Stimulated activated naive CD4-positive, alpha-beta T cell (primary cell): ENCODE measurements at regions not wholly inside any gene's neighbourhood (a gene's known extent, or its start where the extent isn't known, plus 50 kb on each side); places are given as distances from the start of the nearest gene placed in this dataset.
"Not testable (repeated sequence)": the region's sequence is repeated elsewhere in the genome, so short reads cannot be mapped to it uniquely, and the experiment has no call there.

Experiments
- DNase-seq, 6 experiments: peaks; one replicate each; lab custom pipeline; 2025; lab: John Stamatoyannopoulos, UW

- DNase-seq: not testable (repeated sequence)
Observed at GRCh38 chr6:91052473-91053450, 465.9 kb upstream of the MAP3K7 start.

DNA sequence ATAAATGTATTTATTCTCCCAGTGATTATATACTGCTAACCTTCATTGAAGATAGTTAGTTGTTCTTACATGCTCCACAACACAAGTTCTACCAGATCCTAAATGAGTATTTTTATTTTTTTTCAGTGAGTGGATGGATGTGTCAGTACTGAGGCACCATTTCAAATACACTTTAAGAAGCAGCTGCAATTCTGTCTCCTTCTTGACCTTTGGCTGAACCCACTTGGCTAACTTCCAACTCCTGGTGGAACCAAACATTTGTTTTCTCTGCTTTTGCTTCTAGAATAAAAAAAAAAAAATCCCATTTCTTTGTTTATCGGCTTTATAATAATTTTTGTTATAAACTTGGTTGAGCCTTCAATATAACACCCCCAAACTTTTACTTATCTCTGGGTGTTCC, 458.3 kb upstream of the MAP3K7 start:
- no peak for DNase-seq

GRCh38 chr6:91043751-91044150, 456.9 kb upstream of the MAP3K7 start:
- DNase-seq: no peak

DNA sequence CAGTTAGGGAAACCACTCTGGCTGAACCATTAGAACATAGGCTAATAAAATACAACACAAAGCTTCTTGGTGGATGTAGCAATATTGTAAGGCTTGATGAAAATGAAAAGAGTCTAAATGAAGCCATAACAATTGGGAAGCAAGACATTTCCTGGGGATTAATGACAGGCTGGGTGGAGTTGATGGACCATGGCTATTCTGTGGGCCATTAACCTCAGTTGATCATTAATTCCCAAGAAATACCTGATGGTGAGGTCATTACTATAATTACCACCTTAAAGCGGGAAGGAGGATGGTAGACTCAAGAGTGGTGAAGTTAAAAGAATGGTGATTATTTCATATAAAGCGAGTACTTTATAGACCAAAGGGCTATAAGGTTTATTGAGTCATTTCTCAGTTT, 455.8 kb upstream of the MAP3K7 start:
- no peak for DNase-seq

- no peak for DNase-seq
Observed at GRCh38 chr6:91033964-91034363, 447.1 kb upstream of the MAP3K7 start.

DNA sequence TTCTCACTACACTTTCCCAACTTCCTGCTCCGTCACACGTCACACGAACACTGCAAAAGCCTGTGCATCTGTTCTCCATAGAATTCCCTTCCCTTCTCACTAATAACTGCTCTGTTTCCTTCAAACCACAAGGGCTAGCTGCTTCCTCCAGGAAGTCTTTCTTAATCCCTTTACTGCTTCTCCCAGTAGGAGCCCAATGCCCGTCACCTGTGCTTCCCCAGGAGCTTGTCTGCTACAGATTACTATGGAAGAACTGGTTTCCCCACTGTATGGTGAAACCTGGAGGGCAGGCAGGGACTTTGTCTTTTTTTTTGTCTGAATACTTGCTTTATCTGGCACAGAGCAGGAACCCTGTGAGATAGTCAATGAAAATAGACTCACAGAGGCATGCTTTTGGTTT, 444.7 kb upstream of the MAP3K7 start:
- no peak for DNase-seq

DNA sequence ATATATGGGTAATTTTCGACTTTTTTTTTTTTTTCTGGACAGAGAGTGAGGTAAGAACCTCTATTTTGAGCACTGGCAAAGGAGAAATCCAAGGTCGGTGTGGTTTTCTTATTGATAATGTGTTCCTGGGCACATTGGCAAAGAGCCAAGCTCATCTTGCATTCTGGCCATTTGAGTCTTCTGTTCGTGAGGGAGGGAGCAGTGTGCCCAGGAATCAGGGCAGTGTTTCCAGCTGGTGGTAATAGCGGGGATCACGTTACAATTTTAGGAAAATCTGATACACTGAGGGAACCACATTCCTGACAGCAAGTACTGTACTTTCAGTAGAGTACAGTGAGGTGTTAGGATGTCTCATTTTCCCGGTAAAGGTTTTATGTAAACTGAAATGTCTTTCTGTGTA, 442.3 kb upstream of the MAP3K7 start:
- DNase-seq: no peak

- no peak for DNase-seq
Observed at GRCh38 chr6:91023529-91023928, 436.7 kb upstream of the MAP3K7 start.

- no peak for DNase-seq
Observed at GRCh38 chr6:91020744-91021143, 433.9 kb upstream of the MAP3K7 start.

DNA sequence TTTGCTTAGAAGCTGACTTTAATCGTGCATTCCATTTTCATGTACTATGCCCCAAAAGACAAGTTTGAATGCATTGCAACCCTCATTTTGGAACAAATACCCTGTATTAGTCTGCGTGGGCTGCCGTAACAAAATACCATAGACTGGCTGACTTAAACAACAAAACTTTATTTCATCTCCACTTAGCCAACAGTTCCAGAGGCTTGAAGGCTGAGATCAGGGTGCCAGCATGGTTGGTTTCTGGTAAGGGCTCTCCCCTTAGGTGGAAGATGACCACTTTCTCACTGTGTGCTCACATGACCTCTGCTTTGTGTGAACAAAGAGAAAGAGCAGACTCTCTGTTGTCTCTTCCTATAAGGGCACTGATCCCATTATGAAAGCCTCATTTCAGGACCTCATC, 431.7 kb upstream of the MAP3K7 start:
- no peak for DNase-seq

DNA sequence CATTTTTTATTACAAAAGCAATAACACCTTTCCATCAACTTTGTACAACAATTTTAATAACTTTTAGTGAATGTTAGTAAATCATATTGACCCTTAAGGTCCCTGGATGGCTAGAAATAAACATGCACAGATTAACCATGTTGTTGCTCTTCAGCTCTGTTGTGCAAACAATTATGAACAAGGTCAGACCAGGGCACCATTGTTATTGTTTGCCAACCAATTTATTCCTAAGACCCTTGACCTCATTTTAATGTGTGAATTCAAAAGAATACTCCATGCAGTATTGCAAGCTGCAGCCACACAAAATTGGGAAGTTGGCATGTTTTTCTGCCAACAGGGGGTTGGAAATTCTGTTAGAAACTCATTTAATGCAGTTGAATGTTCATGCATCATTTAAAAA, 426.6 kb upstream of the MAP3K7 start:
- DNase-seq: no peak

DNA sequence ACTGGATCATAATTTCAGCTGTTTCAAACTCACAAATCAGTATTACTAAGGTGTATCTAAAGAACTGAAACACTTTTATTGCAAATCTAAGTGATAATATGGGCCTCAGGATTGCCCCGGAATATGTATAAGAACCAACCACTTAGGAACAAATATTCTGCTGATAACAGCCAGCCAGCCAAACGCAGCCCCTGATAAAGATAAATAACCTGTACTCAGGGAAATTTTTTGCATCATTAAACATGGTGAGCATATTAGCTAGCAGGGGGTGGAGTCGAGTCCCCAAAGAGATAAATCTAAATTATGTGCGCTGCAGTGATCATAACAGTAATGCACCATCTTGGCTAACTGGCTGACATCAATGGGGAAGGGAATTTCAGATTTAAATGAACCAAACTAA, 410.2 kb upstream of the MAP3K7 start:
- no peak for DNase-seq

DNA sequence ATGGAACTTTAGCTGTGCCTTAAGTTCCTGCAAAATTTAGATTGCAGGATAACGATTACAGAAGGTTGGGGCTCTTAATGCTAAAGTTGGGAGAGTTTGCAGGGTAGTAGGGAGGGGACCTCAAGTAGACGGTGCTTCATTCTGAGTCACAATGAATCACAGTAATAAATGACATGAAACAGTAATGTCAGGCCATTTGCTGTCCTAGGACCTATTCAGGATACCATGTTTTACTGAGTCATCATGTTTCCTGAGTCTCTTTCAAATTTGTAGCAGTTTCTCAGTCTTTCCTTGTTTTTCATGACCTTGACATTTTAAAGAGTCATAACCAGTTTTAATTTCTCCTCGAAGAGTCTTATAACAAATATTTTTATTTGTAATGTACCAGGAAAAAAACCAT, 406.9 kb upstream of the MAP3K7 start:
- DNase-seq: no peak

DNA sequence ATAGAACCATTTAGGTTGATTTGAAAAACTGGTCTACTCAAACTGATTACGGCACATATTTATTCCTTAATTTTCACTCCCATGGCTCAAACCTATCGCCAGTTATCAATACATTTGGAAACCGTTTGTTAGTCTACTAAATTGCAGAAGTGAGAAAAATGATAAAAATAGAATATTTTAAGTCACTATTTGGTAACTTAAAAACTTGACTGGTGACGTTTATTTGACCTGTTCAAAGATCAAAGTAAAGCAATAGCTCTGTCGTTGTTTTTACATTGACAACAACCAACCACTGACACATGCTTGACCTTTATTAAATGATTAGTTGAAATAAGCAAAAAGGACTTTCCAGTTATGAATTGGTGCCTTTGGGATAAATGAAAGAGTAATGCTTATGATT, 402.9 kb upstream of the MAP3K7 start:
- DNase-seq: no peak

DNA sequence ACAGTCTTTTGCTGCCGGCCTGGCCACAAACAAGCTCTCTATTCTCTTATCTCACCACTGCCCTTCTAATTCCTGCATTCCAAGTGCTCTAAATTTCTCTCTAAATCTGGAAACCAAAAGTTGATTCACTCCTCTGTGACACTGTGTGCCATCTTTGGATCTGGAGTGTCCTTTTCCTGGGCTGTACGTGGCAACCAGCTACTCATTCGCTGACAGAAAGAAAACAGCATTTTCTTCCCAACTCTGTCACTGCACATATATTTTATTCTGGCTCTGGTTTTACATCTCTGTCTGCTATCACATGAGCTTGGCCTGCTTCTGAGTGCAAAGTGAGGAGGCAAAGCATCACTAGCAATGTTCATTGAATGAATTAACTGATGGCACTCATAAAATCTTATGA, 397.2 kb upstream of the MAP3K7 start:
- no peak for DNase-seq

DNA sequence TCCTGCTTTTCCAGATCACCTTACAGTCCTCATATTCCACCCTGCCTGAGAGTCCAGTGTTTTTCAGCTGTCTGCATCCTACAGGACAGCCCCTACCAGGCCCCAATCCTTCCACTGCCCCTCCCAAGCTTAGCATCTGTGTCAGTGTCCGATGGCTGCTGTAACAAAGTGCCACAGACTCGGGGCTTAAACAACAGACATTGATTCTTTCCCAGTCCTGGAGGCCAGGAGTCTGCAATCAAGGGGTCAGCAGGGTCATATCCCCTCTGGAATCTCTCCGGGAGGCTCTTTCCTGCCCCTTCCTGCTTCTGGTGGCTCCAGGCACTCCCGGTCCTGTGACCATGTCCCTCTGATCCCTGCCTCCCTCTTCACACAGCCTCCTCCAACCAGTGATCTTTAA, 396.6 kb upstream of the MAP3K7 start:
- DNase-seq: no peak

DNA sequence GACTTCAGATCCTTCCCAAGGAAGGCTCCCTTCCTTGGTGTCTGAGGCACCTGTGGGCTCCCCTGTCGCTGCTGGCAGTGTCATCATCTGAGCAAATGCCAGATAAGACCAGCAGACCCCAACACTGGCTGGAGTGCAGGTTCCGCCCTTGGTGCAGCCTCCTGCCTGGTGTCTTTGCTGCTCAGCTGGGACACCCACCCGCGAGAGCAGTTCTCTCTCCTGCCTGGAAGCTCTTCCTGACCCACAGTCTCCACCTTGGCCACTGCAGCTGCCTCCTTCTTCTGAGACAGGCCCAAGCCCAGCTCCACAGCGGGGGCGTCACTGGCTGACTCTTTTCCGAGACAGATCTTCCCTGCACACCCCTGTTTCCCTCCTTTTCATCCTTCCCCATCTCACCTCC, 395.7 kb upstream of the MAP3K7 start:
- no peak for DNase-seq

GRCh38 chr6:90982051-90982450, 395.2 kb upstream of the MAP3K7 start:
- no peak for DNase-seq

DNA sequence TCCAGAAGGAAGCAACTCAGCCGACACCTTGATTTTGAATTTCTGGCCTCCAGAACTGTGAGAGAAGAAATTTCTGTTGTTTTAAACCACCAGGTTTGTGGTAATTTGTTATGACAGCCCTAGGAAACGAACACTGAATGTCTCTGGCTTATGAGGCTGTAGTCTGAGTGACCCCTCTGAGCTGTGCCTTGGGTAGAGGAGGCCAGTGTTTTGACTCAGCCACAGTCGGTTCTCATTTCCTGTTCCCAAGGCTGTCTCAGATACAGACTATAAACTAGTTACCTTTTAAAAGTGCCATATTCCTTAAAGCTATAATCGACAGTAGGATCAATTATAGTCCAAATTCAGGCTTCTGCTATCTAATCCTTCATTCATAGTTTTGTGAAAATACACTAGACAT, 391.2 kb upstream of the MAP3K7 start:
- no peak for DNase-seq

DNA sequence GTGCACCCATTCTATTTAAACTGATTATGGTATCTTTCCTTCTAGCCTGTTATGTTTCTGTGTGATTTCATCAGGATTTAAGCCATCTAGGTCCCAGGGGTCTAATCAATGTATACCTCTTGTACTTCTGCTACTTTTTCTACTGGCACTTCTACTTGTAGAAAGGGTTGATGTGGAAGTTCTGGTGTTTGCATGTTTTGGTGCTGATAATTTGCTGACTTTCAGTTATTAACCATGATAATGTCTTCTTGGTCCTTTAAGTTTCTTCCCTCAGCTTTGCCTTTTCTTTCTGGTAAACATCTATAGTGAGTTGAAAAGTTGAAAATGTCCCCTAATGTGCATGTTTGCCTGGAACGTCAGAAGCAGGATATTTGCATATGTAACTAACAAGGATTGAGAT, 390.6 kb upstream of the MAP3K7 start:
- no peak for DNase-seq

GRCh38 chr6:90976341-90976740, 389.5 kb upstream of the MAP3K7 start:
- no peak for DNase-seq

DNA sequence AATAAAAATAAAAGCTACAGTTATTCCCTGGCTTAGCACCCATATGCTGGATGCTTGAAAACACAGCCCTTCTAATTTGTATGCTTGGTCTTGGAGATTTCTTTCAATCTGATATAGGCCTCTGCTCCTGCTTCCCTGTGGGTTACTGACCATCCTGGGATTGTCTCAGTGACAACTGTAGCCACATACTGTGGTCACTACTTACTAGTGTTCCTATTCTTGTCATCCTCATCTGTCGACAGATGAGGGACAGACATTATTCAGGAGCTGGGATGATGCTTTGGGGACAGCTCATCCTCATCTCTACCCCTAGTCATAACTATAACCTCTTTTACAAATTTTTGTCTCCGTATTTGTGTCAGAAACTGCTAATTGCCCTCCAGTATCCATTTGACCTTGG, 388.9 kb upstream of the MAP3K7 start:
- no peak for DNase-seq

DNA sequence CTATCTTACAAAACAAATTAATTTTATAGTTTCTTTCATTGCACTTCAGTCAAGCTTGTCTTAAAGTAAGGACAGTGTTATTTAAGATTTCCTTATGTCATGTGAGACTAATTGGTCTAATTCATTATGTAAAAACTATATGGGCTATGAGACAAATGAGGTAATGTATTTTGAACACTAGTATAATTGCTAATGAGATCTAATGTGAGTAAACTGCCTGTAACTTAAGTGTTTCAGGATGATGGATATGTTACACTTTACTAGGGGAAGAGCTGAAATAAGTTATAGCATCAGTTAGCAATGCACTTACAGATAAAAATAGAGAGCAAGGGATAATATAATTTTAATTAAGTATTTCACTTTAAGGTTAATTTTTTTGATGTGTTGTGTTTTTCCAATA, 386.3 kb upstream of the MAP3K7 start:
- DNase-seq: no peak

DNA sequence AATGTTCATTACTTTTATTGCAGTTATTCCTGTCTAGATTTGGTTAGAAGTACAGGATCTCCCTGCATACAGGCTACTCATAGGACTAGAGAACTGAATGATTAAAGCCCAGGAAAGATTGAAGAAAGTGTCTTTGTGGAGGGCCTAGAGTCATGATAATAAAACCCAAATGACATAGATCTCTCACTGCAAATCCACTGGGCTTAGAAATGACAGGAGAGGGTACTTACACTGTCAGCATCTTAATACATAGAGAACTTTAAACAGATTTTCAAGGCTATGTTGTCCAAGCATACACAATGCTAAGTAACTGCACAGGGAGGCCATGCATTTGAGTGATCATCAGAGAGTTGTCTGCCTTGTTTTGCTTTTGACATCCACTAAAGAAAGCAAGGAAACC, 383.8 kb upstream of the MAP3K7 start:
- no peak for DNase-seq
